Sigmoid colon (tissue), 6 donors: ENCODE measurements at regions not wholly inside any gene's neighbourhood (a gene's known extent, or its start where the extent isn't known, plus 50 kb on each side); places are given as distances from the start of the nearest gene placed in this dataset.

ENCODE experiments used
- DNase-seq: peaks from one replicate; pipeline ENCODE4 v3.0.0-alpha.2; 2019
- H3K27ac ChIP-seq, 4 donors: fragments of 200-600 bp; sonication (generic); one replicate each; pipeline ENCODE4 v1.5.1; 2016 to 2019; ENCODE audit warnings: mild to moderate bottlenecking in 1 of 4
- H3K27me3 ChIP-seq, 3 donors: fragments of 200-600 bp; sonication (generic); one replicate each; pipeline ENCODE4 v1.5.1; 2019; ENCODE audit warnings: mild to moderate bottlenecking in 1 of 3
- H3K36me3 ChIP-seq, 4 donors: fragments of 200-600 bp; sonication (generic); one replicate each; pipeline ENCODE4 v1.5.1; 2016 to 2019
- H3K4me1 ChIP-seq, 4 donors: fragments of 200-600 bp; sonication (generic); one replicate each; pipeline ENCODE4 v1.5.1; 2017 to 2019
- H3K4me3 ChIP-seq, 4 donors: fragments of 200-600 bp; sonication (generic); one replicate each; pipeline ENCODE4 v1.5.1; 2017 to 2019; ENCODE audit warnings: mild to moderate bottlenecking in 2 of 4, moderate library complexity in 1 of 4
- H3K9me3 ChIP-seq, 4 donors: fragments of 200-600 bp in 3 of 4; sonication (generic) in 3 of 4; one replicate each; pipeline versions ENCODE4 v1.5.1 to v1.6.1; 2013 to 2019
- EP300 ChIP-seq, 4 donors: sonication (generic); formaldehyde crosslinking; IDR thresholded peaks; one replicate each; pipeline ENCODE4 v1.6.1; 2017; ENCODE audit warnings: antibody characterized with exemption in 4 of 4
- POLR2A ChIP-seq, 2 donors: fragments of 450-650 bp; IDR thresholded peaks; one replicate each; pipeline ENCODE4 v1.6.1; 2016; ENCODE audit warnings: antibody characterized with exemption in 2 of 2, mild to moderate bottlenecking in 2 of 2, moderate library complexity in 2 of 2
- POLR2AphosphoS5 ChIP-seq, 4 donors: sonication (generic); formaldehyde crosslinking; IDR thresholded peaks; one replicate each; pipeline ENCODE4 v1.6.1; 2017; ENCODE audit warnings: antibody characterized with exemption in 4 of 4
- WGBS, 2 donors: extraction: QIAGEN DNeasy Blood & Tissue Kit; methylation state at CpG; one replicate each; pipeline ENCODE4 v1.1.7; 2013; 5-methylcytosine and 5-hydroxymethylcytosine counted together
- intact Hi-C: fragments of 100-400 bp; cut with DNase I; formaldehyde crosslinking; loops from one replicate; pipeline ENCODE4 v1.15.1; 2023
- TF ChIP-seq, protein P1 (sequence below), 4 experiments: fragments of 450-650 bp in 3 of 4; fragments of 200-600 bp in 1 of 4; IDR thresholded peaks; one replicate each; pipeline ENCODE4 v1.5.1; 2016 to 2019; ENCODE audit warnings: antibody characterized with exemption in 4 of 4, mild to moderate bottlenecking in 3 of 4, moderate library complexity in 2 of 4
- donor health status: healthy with polysubstance abuse.
- donor health status: healthy.

GRCh38 chr11:37203006-37203405 is 605.0 kb upstream of the RAG2 start:
- Histone ChIP-seq H3K27ac (no peak overlapping the region), H3K36me3 (no peaks in the 10 kb centered on the region), H3K4me3 (no peak overlapping the region), H3K9me3 (no peaks in the 10 kb centered on the region), H3K4me1 (no peaks in the 10 kb centered on the region), H3K27me3 (no peaks in the 10 kb centered on the region)
- TF ChIP-seq POLR2A (IDR thresholded peaks at IDR 0.05) (no peak), POLR2AphosphoS5 (IDR thresholded peaks at IDR 0.05) (no peak), EP300 (IDR thresholded peaks at IDR 0.05) (no peak)
- TF ChIP-seq, protein P1, sequence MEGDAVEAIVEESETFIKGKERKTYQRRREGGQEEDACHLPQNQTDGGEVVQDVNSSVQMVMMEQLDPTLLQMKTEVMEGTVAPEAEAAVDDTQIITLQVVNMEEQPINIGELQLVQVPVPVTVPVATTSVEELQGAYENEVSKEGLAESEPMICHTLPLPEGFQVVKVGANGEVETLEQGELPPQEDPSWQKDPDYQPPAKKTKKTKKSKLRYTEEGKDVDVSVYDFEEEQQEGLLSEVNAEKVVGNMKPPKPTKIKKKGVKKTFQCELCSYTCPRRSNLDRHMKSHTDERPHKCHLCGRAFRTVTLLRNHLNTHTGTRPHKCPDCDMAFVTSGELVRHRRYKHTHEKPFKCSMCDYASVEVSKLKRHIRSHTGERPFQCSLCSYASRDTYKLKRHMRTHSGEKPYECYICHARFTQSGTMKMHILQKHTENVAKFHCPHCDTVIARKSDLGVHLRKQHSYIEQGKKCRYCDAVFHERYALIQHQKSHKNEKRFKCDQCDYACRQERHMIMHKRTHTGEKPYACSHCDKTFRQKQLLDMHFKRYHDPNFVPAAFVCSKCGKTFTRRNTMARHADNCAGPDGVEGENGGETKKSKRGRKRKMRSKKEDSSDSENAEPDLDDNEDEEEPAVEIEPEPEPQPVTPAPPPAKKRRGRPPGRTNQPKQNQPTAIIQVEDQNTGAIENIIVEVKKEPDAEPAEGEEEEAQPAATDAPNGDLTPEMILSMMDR (IDR thresholded peaks at IDR 0.05): no peak
- 74 to 83% methylated on average over 5 of the region's 5 CpGs for WGBS, 2 donors
- intact Hi-C loops: no loop called here
- no peak for DNase-seq

DNA sequence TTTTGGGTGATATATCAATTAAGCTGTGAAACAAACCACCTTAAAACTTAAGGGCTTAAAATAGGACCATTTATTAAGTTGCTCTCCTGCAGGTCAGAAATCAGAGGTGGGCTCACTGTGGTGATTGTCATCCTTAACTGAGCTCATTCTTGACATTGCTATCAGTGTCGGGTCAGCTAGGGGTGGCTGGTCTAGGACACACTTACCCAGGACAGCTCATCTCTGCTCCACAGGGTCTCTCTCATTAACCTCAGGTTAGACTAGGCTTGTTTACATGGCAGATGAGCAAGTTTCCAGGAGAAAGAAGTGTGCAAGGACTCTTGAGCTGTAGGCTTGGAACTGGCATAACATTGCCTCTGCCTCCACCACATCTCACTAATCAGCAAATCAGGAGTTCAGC is 601.0 kb upstream of the RAG2 start:
- Histone ChIP-seq H3K4me1 (no peaks in the 10 kb centered on the region), H3K27ac (no peak overlapping the region), H3K9me3 (no peaks in the 10 kb centered on the region), H3K4me3 (no peak overlapping the region), H3K27me3 (no peaks in the 10 kb centered on the region), H3K36me3 (no peaks in the 10 kb centered on the region)
- WGBS, 2 donors: 34 to 68% methylated on average over 1 of the region's 1 CpG
- no peak for DNase-seq
- TF ChIP-seq POLR2A (IDR thresholded peaks at IDR 0.05): no peak
- intact Hi-C loops: no loop called here

GRCh38 chr11:37184326-37184725 is 586.3 kb upstream of the RAG2 start:
- WGBS, 2 donors: 1% methylated on average over 1 of the region's 1 CpG
- Histone ChIP-seq H3K27ac (no peak overlapping the region), H3K36me3 (no peaks in the 10 kb centered on the region), H3K27me3 (no peaks in the 10 kb centered on the region), H3K4me3 (no peak overlapping the region), H3K4me1 (no peaks in the 10 kb centered on the region), H3K9me3 (peaks cover 0 to 4% (median 0%) of the 10 kb centered on the region in 4 donors)
- TF ChIP-seq POLR2AphosphoS5 (IDR thresholded peaks at IDR 0.05) (no peak), POLR2A (IDR thresholded peaks at IDR 0.05) (no peak), EP300 (IDR thresholded peaks at IDR 0.05) (no peak)
- TF ChIP-seq, protein P1 (IDR thresholded peaks at IDR 0.05): no peak
- DNase-seq: no peak
- intact Hi-C loops: no loop called here

- Histone ChIP-seq H3K9me3 (peaks cover 0 to 4% (median 0%) of the 10 kb centered on the region in 4 donors), H3K27ac (no peak overlapping the region), H3K27me3 (no peaks in the 10 kb centered on the region), H3K4me3 (no peak overlapping the region), H3K36me3 (no peaks in the 10 kb centered on the region), H3K4me1 (no peaks in the 10 kb centered on the region)
- no peak for DNase-seq
- WGBS, 2 donors: 66 to 70% methylated on average over 5 of the region's 5 CpGs
- intact Hi-C loops: no loop called here
- TF ChIP-seq EP300 (IDR thresholded peaks at IDR 0.05): no peak
- TF ChIP-seq, protein P1 (IDR thresholded peaks at IDR 0.05): no peak
- TF ChIP-seq POLR2A (IDR thresholded peaks at IDR 0.05): no peak
- TF ChIP-seq POLR2AphosphoS5 (IDR thresholded peaks at IDR 0.05): no peak
Observed at GRCh38 chr11:37182031-37182430, 584.0 kb upstream of the RAG2 start.

DNA sequence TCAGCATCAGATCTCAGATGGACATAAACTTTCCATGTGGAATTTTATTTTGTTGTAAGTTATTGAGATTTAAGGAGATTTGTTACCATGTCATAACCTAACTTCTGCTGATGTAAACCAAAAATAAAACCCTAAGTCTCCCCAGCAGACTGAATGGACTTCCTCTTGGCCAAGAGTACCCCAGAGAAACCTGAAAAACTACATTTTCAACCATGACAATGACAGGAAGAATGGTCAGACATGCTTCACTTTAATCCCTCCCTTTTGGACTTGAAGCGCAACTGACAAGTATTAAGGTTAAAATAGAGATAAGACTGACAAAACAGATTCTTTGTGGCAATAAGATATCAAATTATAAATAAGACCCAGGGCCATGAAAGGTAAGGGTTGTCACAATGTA is 579.7 kb upstream of the RAG2 start:
- H3K4me3 ChIP-seq: no peak overlapping the region
- no peak for DNase-seq
- peaks cover 0 to 4% (median 0%) of the 10 kb centered on the region in 4 donors for H3K9me3 ChIP-seq
- intact Hi-C loops: no loop called here
- no peaks in the 10 kb centered on the region for H3K27me3 ChIP-seq
- H3K36me3 ChIP-seq: no peaks in the 10 kb centered on the region
- whole genome bisulfite sequencing, 2 donors: 88 to 92% methylated on average over 1 of the region's 1 CpG
- no peak for TF ChIP-seq EP300 (IDR thresholded peaks at IDR 0.05)
- TF ChIP-seq POLR2AphosphoS5 (IDR thresholded peaks at IDR 0.05): no peak
- TF ChIP-seq, protein P1 (IDR thresholded peaks at IDR 0.05): no peak
- no peak for TF ChIP-seq POLR2A (IDR thresholded peaks at IDR 0.05)
- no peak overlapping the region for H3K27ac ChIP-seq
- H3K4me1 ChIP-seq: no peaks in the 10 kb centered on the region
